Prostate gland (tissue), 2 donors: ENCODE measurements at regions not wholly inside any gene's neighbourhood (a gene's known extent, or its start where the extent isn't known, plus 50 kb on each side); places are given as distances from the start of the nearest gene placed in this dataset.
A peak's percentile ranks its signal among the peaks of the same experiment; 100 is the strongest.

ENCODE experiments used
- DNase-seq: peaks from one replicate; pipeline ENCODE4 v3.0.0-alpha.2; 2019; ENCODE audit warnings: low spot score
- H3K27ac ChIP-seq, 2 donors: fragments of 200-600 bp; sonication (generic); 2 replicates each; pipeline ENCODE4 v1.5.1; 2017 to 2019
- H3K27me3 ChIP-seq: fragments of 200-600 bp; sonication (generic); replicated peaks from 2 replicates; pipeline ENCODE4 v1.5.1; 2019; ENCODE audit not compliant: insufficient read depth
- H3K36me3 ChIP-seq, 2 donors: fragments of 200-600 bp; sonication (generic); 1 replicate in 1 of 2; 2 replicates in 1 of 2; pipeline versions ENCODE4 v1.5.1 to v1.8.1; 2017 to 2019
- H3K4me1 ChIP-seq: fragments of 200-600 bp; sonication (generic); replicated peaks from 2 replicates; pipeline ENCODE4 v1.5.1; 2019
- H3K4me3 ChIP-seq, 2 donors: fragments of 200-600 bp; sonication (generic); 2 replicates each; pipeline ENCODE4 v1.5.1; 2017 to 2019
- H3K9me3 ChIP-seq: fragments of 200-600 bp; sonication (generic); 2 replicates; pipeline ENCODE4 v1.5.1; 2017
- POLR2A ChIP-seq: fragments of 450-650 bp; IDR thresholded peaks from one replicate; pipeline ENCODE4 v1.6.1; 2016; ENCODE audit warnings: antibody characterized with exemption, mild to moderate bottlenecking
- POLR2AphosphoS5 ChIP-seq: sonication (generic); formaldehyde crosslinking; IDR thresholded peaks from one replicate; pipeline ENCODE4 v1.6.1; 2017; ENCODE audit warnings: antibody characterized with exemption
- WGBS: methylation state at CpG from one replicate; pipeline ENCODE4 v1.1.5; 2018; 5-methylcytosine and 5-hydroxymethylcytosine counted together
- intact Hi-C: fragments of 100-400 bp; cut with DNase I; formaldehyde crosslinking; loops from one replicate; pipeline ENCODE4 v1.14.2; 2022
- TF ChIP-seq, protein P1 (sequence below), 4 experiments: fragments of 200-600 bp in 2 of 4; fragments of 450-650 bp in 2 of 4; sonication (generic) in 2 of 4; IDR thresholded peaks; 1 replicate in 3 of 4; 2 replicates in 1 of 4; pipeline ENCODE4 v1.5.1; 2016 to 2019; ENCODE audit warnings: antibody characterized with exemption in 4 of 4, mild to moderate bottlenecking in 2 of 4, moderate library complexity in 2 of 4

DNA sequence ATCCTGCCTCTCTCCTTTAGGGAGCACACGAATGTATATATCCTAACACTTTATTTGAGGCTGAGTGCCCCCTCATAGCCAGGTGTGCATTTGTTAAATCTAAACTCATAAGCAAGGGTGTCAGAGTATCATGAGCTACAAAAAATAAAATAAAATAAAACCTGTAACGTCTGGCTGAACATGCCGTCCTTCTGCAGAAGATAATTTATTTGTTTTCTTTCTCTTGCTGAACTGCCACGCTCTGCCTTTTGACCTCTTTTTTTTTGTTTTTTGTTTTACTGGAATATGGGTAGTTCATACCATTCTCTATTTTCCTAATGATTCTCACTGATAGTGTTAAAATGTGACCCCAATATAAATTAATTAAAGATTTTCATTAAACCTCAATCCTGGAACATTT lies 117.7 kb upstream of the MPDZ start:
- intact Hi-C loops: no loop called here
- H3K27ac ChIP-seq: no peak overlapping the region
- WGBS: 40% methylated on average over 4 of the region's 4 CpGs

DNA sequence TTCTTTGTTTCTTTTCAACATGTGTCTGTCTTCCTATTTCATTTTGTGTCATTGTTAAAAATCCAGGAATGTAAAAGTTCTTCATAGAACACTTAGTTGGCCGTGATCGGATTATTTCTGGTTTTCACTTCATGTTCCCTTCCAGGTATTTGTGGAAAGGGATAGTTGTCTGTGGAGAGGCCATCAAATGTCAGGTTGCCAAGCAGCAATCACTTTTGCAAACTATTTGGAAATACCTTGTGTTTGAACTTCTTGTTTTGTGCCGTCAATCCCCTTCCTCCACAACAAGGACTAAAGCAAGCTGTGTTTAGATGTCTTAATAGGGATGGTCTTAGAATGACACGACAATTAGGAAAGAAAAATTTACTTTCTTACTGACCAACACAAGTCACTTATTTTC lies 116.9 kb upstream of the MPDZ start:
- intact Hi-C loops: no loop called here
- no peak for DNase-seq
- H3K27ac ChIP-seq: no peak overlapping the region
- WGBS: 92% methylated on average over 4 of the region's 4 CpGs
- H3K4me3 ChIP-seq: no peak overlapping the region
- TF ChIP-seq POLR2A (no peak), POLR2AphosphoS5 (no peak)
- TF ChIP-seq, protein P1, sequence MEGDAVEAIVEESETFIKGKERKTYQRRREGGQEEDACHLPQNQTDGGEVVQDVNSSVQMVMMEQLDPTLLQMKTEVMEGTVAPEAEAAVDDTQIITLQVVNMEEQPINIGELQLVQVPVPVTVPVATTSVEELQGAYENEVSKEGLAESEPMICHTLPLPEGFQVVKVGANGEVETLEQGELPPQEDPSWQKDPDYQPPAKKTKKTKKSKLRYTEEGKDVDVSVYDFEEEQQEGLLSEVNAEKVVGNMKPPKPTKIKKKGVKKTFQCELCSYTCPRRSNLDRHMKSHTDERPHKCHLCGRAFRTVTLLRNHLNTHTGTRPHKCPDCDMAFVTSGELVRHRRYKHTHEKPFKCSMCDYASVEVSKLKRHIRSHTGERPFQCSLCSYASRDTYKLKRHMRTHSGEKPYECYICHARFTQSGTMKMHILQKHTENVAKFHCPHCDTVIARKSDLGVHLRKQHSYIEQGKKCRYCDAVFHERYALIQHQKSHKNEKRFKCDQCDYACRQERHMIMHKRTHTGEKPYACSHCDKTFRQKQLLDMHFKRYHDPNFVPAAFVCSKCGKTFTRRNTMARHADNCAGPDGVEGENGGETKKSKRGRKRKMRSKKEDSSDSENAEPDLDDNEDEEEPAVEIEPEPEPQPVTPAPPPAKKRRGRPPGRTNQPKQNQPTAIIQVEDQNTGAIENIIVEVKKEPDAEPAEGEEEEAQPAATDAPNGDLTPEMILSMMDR (IDR thresholded peaks at IDR 0.05): no peak
- no peaks in the 10 kb centered on the region for H3K9me3 ChIP-seq
- no peaks in the 10 kb centered on the region for H3K4me1 ChIP-seq
- H3K27me3 ChIP-seq: no peaks in the 10 kb centered on the region
- H3K36me3 ChIP-seq: no peaks in the 10 kb centered on the region

More for the DNA sequence above, 117.7 kb upstream of the MPDZ start:
- DNase-seq: no peak
- Histone ChIP-seq H3K27me3 (no peaks in the 10 kb centered on the region), H3K36me3 (no peaks in the 10 kb centered on the region), H3K4me1 (no peaks in the 10 kb centered on the region), H3K9me3 (no peaks in the 10 kb centered on the region), H3K4me3 (no peak overlapping the region)
- no peak for TF ChIP-seq POLR2A
- peak; percentile 7 for TF ChIP-seq POLR2AphosphoS5
- TF ChIP-seq, protein P1 (IDR thresholded peaks at IDR 0.05): no peak

DNA sequence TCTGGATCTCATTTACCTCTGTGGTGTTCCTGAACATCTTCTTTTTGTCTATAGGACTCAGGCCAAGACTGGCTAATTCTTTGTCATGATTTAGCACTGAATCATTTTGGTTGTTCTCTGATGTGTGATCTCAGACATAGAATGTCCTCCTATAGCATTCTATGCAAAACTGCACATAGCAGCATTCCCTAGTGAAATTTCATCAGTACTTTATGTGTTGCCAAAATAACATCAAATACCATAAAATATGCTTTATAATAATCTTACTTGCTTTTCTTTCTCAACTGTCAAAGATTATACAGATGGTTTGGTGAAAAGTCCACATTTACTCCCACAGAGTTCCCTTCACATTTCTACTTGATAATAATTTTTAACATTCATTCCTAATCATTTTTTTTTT lies 115.7 kb upstream of the MPDZ start:
- no peak for DNase-seq
- no peak overlapping the region for H3K27ac ChIP-seq
- intact Hi-C loops: no loop called here

DNA sequence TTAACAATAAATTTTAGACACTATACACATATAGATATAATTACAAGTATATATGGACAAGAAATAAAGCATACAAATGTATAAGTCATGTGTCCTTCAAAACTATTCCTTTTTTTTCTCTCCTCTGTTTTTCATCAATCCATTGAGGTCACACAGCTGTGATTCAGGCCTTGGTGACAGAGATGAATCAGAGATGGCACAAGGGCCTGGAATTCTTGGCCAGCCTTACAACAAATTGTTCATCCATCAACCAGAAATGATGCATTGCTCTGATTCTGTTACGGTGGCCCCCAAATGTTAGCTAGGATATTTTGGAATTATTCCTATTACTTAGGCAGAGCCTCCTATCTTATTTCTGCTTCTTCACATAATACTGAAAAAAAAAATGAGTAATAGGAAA lies 108.7 kb upstream of the MPDZ start:
- Histone ChIP-seq H3K9me3 (no peaks in the 10 kb centered on the region), H3K4me3 (no peak overlapping the region), H3K4me1 (no peaks in the 10 kb centered on the region), H3K27me3 (no peaks in the 10 kb centered on the region), H3K27ac (no peak overlapping the region), H3K36me3 (no peaks in the 10 kb centered on the region)
- TF ChIP-seq, protein P1 (IDR thresholded peaks at IDR 0.05): no peak
- TF ChIP-seq POLR2A: no peak
- TF ChIP-seq POLR2AphosphoS5: no peak
- intact Hi-C loops: no loop called here
- no peak for DNase-seq
- 63% methylated on average over 1 of the region's 1 CpG for WGBS

More for the DNA sequence above, 115.7 kb upstream of the MPDZ start:
- Histone ChIP-seq H3K4me1 (no peaks in the 10 kb centered on the region), H3K27me3 (no peaks in the 10 kb centered on the region), H3K4me3 (no peak overlapping the region), H3K36me3 (no peaks in the 10 kb centered on the region), H3K9me3 (no peaks in the 10 kb centered on the region)
- TF ChIP-seq POLR2A (no peak), POLR2AphosphoS5 (no peak)
- TF ChIP-seq, protein P1 (IDR thresholded peaks at IDR 0.05): no peak

DNA sequence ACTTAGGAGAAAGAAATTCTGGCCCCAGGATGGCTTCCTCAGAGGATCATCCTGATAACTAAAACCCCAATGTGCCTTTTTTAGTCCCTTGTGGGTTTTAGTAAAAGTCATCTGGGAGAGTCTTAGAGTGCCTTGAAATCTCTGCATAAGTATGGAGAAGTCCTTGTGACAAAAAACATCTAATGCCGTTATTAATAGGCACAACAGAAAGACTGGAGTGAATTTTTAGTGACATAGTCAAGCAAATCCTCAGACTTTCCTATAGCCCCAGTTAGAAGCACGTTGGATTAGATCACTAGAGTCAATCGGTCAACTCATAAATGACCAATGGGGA lies 108.2 kb upstream of the MPDZ start:
- H3K4me3 ChIP-seq: no peak overlapping the region
- TF ChIP-seq POLR2AphosphoS5: no peak
- TF ChIP-seq POLR2A: no peak
- TF ChIP-seq, protein P1 (IDR thresholded peaks at IDR 0.05): no peak
- whole genome bisulfite sequencing: 82% methylated on average over 3 of the region's 3 CpGs
- no peaks in the 10 kb centered on the region for H3K36me3 ChIP-seq
- H3K27ac ChIP-seq: no peak overlapping the region
- H3K27me3 ChIP-seq: no peaks in the 10 kb centered on the region
- no peaks in the 10 kb centered on the region for H3K4me1 ChIP-seq
- no peak for DNase-seq
- intact Hi-C loops: no loop called here
- no peaks in the 10 kb centered on the region for H3K9me3 ChIP-seq
